ENCODE measurements at regions not wholly inside any gene's neighbourhood (a gene's known extent, or its start where the extent isn't known, plus 50 kb on each side); places are given as distances from the start of the nearest gene placed in this dataset.

DNA sequence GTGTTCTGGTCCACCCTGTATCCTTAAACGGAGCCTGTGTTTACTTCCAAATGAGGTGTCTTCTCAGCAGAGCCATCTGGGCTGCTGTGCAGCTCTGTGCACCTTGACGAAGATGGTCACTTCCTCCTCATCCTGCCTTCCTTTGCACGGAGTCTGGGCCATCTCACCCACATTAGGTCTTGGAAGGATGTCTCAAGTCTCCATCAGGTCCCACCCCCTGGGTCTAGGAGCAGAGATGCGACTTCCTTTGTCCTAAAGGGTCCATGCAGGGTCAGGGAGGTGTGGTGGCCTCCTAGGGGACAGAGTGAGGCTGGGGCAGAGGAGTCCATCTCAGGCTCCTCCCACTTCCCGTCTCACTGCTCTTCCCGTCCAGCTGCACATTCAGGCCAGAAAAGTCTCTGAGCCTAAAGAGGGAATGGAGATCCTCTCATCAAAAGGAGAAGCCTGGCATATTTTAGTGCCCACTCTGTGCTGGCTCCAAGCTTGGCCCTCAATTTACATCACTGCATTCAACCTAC, 209.2 kb downstream of the MATN1 start:
- DNase-seq (no peak), ATAC-seq (replicated peaks) (no peak)
- H3K27ac Mint-ChIP-seq = no peak overlapping the region
- H3K36me3 Mint-ChIP-seq (ENCODE audit: insufficient read depth) = peaks cover 3% of the 10 kb centered on the region
- H3K27me3 Mint-ChIP-seq = peaks cover 27 to 59% of the 10 kb centered on the region in 2 donors
- no peaks in the 10 kb centered on the region for H3K4me1 Mint-ChIP-seq (ENCODE audit: low read depth in 2 of 2)
- no peak overlapping the region for H3K4me3 Mint-ChIP-seq
- peaks cover 0 to 1% of the 10 kb centered on the region in 2 donors for H3K9me3 Mint-ChIP-seq

DNA sequence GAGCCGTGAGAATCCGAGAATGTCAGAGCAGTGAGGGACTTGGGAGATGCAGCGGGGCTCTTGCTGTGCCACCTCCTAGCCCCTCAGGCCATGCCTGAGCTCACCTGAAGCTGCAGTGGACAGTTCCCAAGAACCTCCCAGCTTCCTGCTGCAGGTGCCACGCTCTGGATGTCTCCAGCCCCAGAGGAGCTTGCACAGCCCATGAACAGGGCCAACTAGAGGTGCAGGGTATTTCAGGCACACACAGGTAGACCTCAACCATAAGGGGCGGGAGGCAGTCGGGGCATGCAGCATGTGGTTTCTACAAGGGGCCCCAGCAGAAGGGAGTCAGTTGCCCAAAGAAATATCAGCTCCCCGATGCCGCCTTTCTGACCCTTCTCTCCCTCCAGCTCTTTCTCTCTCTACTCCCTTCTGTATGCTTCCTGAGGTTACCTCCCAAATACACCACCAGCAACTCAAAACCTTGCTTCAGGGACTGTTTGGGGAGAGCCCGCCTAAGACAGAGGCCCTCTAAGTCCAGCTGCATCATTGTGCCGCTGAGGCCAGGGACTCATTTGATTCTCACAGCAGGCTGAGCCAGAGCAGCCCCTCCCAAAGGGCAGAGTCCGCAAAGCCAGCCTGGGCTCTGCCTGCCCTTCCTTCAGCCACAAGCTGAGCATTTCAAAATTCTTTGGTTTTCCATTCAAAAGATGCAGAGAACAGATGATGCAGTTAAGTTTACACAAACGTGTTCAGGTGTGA, 209.8 kb downstream of the MATN1 start:
- Mint-ChIP-seq H3K4me3 (no peak overlapping the region), H3K27ac (no peak overlapping the region), H3K27me3 (peaks cover 33 to 66% of the 10 kb centered on the region in 2 donors), H3K36me3 (ENCODE audit: insufficient read depth) (peaks cover 3% of the 10 kb centered on the region), H3K9me3 (peaks cover 0 to 3% of the 10 kb centered on the region in 2 donors), H3K4me1 (ENCODE audit: low read depth in 2 of 2) (no peaks in the 10 kb centered on the region)
- ATAC-seq (replicated peaks) (no peak), DNase-seq (no peak)

DNA sequence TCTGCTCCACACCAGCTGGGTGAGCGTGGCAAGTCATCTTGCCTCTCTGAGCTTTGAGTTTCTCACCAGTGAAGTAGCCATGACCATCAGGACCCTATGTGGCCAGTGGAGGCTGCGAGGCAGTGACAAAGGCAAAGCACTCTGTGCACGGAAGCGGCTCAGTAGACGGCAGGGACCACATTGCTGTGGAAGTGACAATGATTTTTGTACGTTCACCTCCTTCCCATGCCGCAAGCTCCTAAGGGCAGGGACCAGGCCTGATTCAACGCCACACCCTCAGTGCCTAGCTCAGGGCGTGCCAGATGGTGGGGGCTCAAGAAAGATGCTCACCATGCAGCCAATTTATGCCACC, 210.5 kb downstream of the MATN1 start:
- ATAC-seq (replicated peaks) = no peak
- no peak overlapping the region for H3K4me3 Mint-ChIP-seq

DNA sequence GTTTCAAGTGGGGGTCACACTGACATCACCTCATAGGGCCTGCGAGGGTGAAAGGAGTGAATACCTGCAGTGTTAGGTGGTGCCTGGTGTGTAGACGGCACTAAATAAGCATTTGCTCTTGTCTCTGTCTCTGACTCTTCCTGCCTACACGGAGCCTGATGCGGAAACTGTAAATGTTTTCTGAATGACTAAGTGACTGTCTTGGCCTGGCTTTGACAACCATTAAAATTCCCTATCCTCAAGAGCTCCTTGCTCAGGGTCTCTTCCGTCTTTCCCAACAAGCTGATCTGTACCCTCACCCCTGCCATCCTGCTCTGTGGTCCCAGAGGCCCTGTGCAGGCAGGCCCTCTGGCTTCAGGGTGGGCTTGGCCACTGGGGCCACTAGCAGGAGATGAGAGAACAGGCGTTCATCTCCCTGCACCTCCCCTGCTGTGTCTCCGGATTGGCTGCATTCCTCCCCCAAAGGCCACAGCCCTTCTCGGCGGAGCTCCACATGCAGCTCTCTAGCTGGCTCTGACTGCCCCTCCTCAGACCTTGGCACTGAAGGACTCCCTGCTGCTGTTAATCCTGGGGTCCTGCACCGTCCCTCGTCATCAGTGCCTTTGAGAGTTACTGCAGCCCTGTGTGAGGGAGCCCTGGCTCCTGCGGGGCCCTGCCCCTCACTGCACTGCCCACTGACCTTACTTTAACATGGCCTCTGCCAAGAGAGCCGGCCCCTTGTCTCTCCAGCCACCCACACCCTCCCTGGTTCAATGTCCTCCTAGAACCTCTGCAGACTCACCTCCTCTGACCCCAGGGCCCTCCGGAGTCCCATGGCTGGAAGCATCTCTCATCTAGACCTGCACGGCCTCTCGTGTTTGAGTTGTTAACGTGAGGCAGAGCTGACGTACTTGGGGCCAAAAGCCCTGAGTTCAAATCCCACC, 211.1 kb downstream of the MATN1 start:
- Mint-ChIP-seq H3K36me3 (ENCODE audit: insufficient read depth) (peaks cover 3% of the 10 kb centered on the region), H3K27me3 (peaks cover 40 to 68% of the 10 kb centered on the region in 2 donors), H3K4me3 (no peak overlapping the region), H3K4me1 (ENCODE audit: low read depth in 2 of 2) (no peaks in the 10 kb centered on the region), H3K27ac (no peak overlapping the region), H3K9me3 (peaks cover 0 to 3% of the 10 kb centered on the region in 2 donors)
- ATAC-seq (replicated peaks) = no peak
- no peak for DNase-seq

More for the DNA sequence above, 210.5 kb downstream of the MATN1 start:
- DNase-seq = no peak
- Mint-ChIP-seq H3K36me3 (ENCODE audit: insufficient read depth) (peaks cover 3% of the 10 kb centered on the region), H3K27ac (no peak overlapping the region), H3K27me3 (peaks cover 40 to 72% of the 10 kb centered on the region in 2 donors), H3K9me3 (peaks cover 0 to 3% of the 10 kb centered on the region in 2 donors), H3K4me1 (ENCODE audit: low read depth in 2 of 2) (no peaks in the 10 kb centered on the region)

DNA sequence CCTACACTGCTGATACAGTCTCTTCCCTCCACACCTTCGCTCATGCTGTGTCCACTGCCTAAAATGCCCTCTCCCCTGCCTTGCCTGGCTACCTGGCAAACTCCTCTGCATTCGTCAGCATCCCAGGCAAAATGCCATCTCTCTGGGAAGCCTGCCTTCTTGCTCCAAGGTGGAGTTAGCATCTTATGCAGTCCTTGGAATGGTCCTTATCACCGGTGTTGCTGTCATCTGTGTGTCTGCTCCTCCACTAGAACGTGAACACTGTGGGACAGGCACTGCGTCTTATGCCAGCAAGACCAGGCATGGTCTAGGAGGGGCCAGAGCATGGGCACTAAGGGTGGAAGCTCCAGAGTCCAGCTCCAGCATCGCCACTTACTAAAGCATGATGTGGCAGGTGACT, 211.8 kb downstream of the MATN1 start:
- H3K27me3 Mint-ChIP-seq = peaks cover 40 to 66% of the 10 kb centered on the region in 2 donors
- no peak for ATAC-seq (replicated peaks)

DNA sequence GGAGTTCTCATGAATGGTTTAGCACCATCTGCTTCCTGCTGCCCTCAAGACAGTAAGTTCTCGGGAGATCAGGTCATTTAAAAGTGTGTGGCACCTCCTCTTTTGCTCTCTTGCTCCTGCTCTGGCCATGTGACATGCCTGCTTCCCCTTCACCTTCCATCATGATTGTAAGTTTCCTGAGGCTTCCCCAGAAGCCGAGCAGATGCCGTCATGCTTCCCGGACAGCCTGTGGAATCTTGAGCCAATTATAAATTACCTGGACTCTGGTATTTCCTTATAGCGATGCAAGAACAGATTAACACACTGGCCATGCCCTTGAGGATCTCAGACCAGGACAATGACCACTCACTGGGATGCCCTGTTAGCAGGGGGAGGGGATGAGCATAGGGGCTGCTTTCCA, 212.3 kb downstream of the MATN1 start:
- H3K4me1 Mint-ChIP-seq (ENCODE audit: low read depth in 2 of 2) = no peaks in the 10 kb centered on the region
- peaks cover 3% of the 10 kb centered on the region for H3K36me3 Mint-ChIP-seq (ENCODE audit: insufficient read depth)
- no peak overlapping the region for H3K4me3 Mint-ChIP-seq
- H3K9me3 Mint-ChIP-seq = peaks cover 0 to 3% of the 10 kb centered on the region in 2 donors
- H3K27me3 Mint-ChIP-seq = peaks cover 42 to 67% of the 10 kb centered on the region in 2 donors
- no peak for DNase-seq
- no peak for ATAC-seq (replicated peaks)
- H3K27ac Mint-ChIP-seq = no peak overlapping the region

More for the DNA sequence above, 211.8 kb downstream of the MATN1 start:
- peaks cover 3% of the 10 kb centered on the region for H3K36me3 Mint-ChIP-seq (ENCODE audit: insufficient read depth)
- no peak for DNase-seq
- no peaks in the 10 kb centered on the region for H3K4me1 Mint-ChIP-seq (ENCODE audit: low read depth in 2 of 2)
- H3K4me3 Mint-ChIP-seq = no peak overlapping the region
- H3K9me3 Mint-ChIP-seq = peaks cover 0 to 3% of the 10 kb centered on the region in 2 donors
- H3K27ac Mint-ChIP-seq = no peak overlapping the region

DNA sequence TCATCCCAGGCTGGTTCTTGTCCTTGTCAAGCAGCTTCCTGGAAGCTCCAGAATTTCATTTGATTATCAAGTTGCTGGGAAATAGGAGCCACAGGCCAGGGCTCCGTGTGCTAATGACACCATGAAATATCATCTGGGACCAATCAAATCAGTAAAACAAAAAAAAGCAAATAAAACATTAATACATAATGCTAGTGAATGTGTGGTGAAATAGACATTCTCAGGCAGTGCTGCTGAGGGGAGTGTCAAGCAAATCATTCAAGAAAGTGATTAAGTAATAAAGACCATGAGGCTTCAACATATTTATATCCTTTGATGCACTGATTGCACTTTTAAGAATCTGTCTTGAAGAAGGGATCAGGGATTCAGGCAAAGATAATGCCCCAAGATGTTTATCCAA, 213.7 kb downstream of the MATN1 start:
- Mint-ChIP-seq H3K36me3 (ENCODE audit: insufficient read depth) (peaks cover 3% of the 10 kb centered on the region), H3K27me3 (peaks cover 46 to 68% of the 10 kb centered on the region in 2 donors), H3K27ac (no peak overlapping the region), H3K4me3 (no peak overlapping the region), H3K4me1 (ENCODE audit: low read depth in 2 of 2) (no peaks in the 10 kb centered on the region), H3K9me3 (peaks cover 0 to 3% of the 10 kb centered on the region in 2 donors)
- no peak for DNase-seq
- ATAC-seq (replicated peaks) = no peak

DNA sequence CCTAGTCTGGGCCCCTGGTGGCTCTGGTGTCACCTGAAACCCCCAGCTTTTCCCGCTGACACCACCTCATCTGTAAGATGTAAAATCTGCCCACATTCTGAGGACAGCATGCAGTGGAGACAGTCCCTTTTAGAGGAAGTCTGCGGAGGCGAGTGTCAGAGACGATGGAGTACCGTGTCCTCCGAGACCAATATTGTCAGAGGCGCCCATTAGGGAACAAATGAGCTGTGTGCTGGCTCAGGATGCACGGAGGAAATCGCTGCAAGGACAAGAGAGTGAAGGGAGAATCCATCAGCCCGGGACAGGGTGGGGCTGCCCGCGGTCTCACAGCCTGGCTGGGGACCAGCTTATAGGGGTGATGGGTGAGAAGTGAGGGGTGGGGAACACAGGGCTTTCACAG, 214.8 kb downstream of the MATN1 start:
- Mint-ChIP-seq H3K4me1 (ENCODE audit: low read depth in 2 of 2) (no peaks in the 10 kb centered on the region), H3K4me3 (no peak overlapping the region), H3K36me3 (ENCODE audit: insufficient read depth) (peaks cover 3% of the 10 kb centered on the region), H3K27me3 (peaks cover 50 to 66% of the 10 kb centered on the region in 2 donors), H3K27ac (no peak overlapping the region), H3K9me3 (peaks cover 0 to 3% of the 10 kb centered on the region in 2 donors)
- DNase-seq (no peak), ATAC-seq (replicated peaks) (no peak)

DNA sequence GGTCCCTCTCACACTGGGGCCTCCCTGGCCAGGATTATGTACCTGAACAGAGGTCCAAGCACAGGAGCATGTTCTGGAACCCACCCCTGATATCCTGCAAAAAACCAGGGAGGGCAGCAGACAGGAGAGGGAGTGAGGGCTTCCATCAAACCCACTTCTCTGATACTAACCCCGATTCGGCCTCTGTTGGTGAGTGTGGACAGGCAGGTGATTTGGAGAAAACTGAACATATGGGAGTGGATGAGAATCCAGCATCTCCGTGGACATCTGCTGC, 215.3 kb downstream of the MATN1 start:
- DNase-seq = no peak
- peaks cover 53 to 63% of the 10 kb centered on the region in 2 donors for H3K27me3 Mint-ChIP-seq
- peaks cover 3% of the 10 kb centered on the region for H3K36me3 Mint-ChIP-seq (ENCODE audit: insufficient read depth)
- no peak for ATAC-seq (replicated peaks)
- H3K9me3 Mint-ChIP-seq = peaks cover 0 to 3% of the 10 kb centered on the region in 2 donors
- no peaks in the 10 kb centered on the region for H3K4me1 Mint-ChIP-seq (ENCODE audit: low read depth in 2 of 2)
- H3K27ac Mint-ChIP-seq = no peak overlapping the region
- no peak overlapping the region for H3K4me3 Mint-ChIP-seq

DNA sequence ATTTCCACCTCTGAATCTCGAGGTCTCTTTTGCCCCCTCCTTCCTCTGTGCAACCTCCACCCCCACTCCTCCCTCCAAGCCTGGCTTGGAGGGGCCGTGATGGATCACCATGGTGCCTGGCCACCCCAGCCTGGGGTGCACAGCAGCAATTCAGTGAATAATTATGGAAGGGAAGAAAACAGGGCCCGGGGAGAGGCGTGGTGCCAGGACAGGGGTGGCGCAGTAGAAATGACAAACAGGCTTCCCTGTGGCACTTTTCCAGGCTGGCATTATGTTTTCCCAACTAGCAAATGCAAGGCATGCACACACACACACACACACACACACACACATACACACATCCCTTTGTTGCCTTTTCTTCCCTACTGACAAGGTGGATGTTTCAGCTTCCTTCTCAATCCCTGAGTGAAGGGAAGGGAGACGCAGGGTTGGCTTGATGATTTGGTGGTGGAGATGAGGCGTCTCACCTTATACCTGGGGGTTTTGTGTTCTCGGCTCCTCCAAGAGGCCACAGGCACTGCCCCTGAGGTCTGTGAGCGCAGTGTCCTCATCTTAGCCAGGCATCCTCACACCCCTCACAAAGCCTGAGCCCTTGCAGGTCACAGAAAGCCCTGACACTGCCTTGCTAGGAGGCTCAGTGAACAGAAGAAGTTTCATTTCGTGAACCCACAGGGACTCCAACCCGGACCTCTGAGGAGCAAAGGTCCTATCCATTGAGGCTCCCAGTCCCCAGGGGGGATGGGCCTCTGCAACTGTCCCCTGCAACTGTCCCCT, 215.8 kb downstream of the MATN1 start:
- peaks cover 0 to 3% of the 10 kb centered on the region in 2 donors for H3K9me3 Mint-ChIP-seq
- no peak overlapping the region for H3K27ac Mint-ChIP-seq
- no peaks in the 10 kb centered on the region for H3K4me1 Mint-ChIP-seq (ENCODE audit: low read depth in 2 of 2)
- no peak for DNase-seq
- no peak for ATAC-seq (replicated peaks)
- H3K27me3 Mint-ChIP-seq = peaks cover 55 to 58% of the 10 kb centered on the region in 2 donors
- H3K36me3 Mint-ChIP-seq (ENCODE audit: insufficient read depth) = peaks cover 3% of the 10 kb centered on the region
- H3K4me3 Mint-ChIP-seq = no peak overlapping the region

DNA sequence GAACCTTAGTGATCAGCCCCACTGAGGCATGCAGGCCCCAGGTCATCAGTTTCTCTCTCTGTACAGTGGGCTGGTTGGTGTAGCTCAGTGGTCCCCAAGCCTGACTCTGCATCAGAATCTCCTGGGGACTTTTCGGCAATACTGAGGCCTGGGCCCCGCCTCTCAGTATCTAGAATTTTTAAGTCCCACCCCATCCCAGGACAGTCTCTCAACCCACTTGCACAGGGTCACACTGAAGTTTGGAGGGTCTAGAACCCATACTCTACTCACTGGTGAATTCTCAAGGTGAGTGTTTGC, 216.4 kb downstream of the MATN1 start:
- H3K27ac Mint-ChIP-seq = no peak overlapping the region
- peaks cover 3% of the 10 kb centered on the region for H3K36me3 Mint-ChIP-seq (ENCODE audit: insufficient read depth)
- H3K27me3 Mint-ChIP-seq = peaks cover 48 to 57% of the 10 kb centered on the region in 2 donors
- H3K4me3 Mint-ChIP-seq = no peak overlapping the region
- no peak for ATAC-seq (replicated peaks)
- no peaks in the 10 kb centered on the region for H3K4me1 Mint-ChIP-seq (ENCODE audit: low read depth in 2 of 2)
- H3K9me3 Mint-ChIP-seq = peaks cover 0 to 3% of the 10 kb centered on the region in 2 donors
- no peak for DNase-seq

DNA sequence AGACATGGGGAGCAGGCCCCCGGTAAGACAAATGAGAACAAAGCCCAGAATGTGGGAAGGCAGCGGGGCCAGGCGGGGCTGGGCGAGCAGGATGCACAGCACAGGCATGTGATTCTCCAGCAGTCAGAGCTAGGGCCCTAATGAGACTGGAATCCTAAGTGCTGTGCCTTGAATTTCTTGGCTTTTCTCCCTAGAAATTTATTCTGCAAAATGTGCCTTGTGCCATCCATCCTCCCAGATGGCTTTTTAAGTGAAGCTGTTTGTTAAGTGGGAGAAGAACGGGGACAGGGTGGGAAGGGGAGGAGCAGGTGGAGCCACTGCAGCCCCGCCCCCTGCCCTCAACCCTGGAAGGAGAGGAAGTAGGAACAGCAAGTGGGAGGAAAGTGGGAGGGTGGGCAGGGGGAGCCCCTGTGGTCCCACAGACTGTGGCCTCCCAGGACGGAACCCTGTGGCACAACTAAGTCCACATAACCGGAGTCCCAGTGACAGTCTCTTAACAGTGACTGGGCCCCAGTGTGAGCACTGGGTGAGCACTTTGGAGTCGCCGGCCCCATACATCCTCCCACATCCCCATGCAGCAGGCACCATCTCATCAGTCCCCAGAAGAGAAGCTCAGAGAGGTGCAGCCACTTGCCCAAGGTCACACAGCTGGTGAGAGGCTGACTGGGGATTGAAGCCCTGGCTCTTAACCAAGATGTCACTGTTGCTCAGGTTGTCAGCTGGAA, 216.9 kb downstream of the MATN1 start:
- Mint-ChIP-seq H3K27me3 (peaks cover 43 to 56% of the 10 kb centered on the region in 2 donors), H3K9me3 (peaks cover 2 to 3% of the 10 kb centered on the region in 2 donors), H3K4me1 (ENCODE audit: low read depth in 2 of 2) (no peaks in the 10 kb centered on the region), H3K36me3 (ENCODE audit: insufficient read depth) (peaks cover 3% of the 10 kb centered on the region), H3K4me3 (no peak overlapping the region), H3K27ac (no peak overlapping the region)
- DNase-seq = no peak
- ATAC-seq (replicated peaks) = no peak

DNA sequence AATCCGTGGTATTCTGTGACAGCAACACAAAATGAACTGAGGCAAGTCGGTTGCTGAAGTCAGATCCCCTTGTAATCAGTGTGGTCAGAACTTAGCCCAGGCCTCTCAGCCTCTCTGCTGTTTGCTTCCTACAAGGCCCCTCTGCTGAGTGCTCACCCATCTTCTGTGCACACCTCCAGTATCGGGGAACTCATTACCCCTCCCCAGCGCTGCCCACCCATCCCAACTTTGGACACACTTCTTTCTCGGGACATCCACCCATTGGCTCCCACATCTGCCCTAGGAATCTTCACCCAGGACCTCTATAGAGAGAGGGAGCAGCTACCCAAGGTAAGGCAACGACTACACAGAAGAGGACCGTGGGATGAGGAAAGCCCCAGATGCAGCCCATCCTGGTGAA, 217.5 kb downstream of the MATN1 start:
- Mint-ChIP-seq H3K4me1 (ENCODE audit: low read depth in 2 of 2) (no peaks in the 10 kb centered on the region), H3K27me3 (peaks cover 38 to 56% of the 10 kb centered on the region in 2 donors), H3K36me3 (ENCODE audit: insufficient read depth) (peaks cover 3% of the 10 kb centered on the region), H3K4me3 (no peak overlapping the region), H3K27ac (no peak overlapping the region), H3K9me3 (peaks cover 5 to 8% of the 10 kb centered on the region in 2 donors)
- DNase-seq (no peak), ATAC-seq (replicated peaks) (no peak)
